GM12875 (cell line): ENCODE measurements at regions not wholly inside any gene's neighbourhood (a gene's known extent, or its start where the extent isn't known, plus 50 kb on each side); places are given as distances from the start of the nearest gene placed in this dataset.
"Not testable (repeated sequence)": the region's sequence is repeated elsewhere in the genome, so short reads cannot be mapped to it uniquely, and the experiment has no call there.

Source experiments
- H3K4me3 ChIP-seq: one replicate; pipeline ENCODE4 v1.5.1; 2011; ENCODE audit warnings: low read depth, low read length, control low read depth
- CTCF ChIP-seq: IDR thresholded peaks from 2 replicates; pipeline ENCODE4 v1.5.1; 2011; ENCODE audit warnings: low read depth, mild to moderate bottlenecking, control low read depth, inconsistent platforms, low read length, moderate library complexity, borderline replicate concordance; ENCODE audit not compliant: insufficient read depth

- TF ChIP-seq CTCF = no peak
- no peak overlapping the region for H3K4me3 ChIP-seq
These were observed 155.6 kb downstream of the ZFP64 start for GRCh38 chr20:52035977-52036376.

GRCh38 chr20:52035498-52035897, 156.1 kb downstream of the ZFP64 start:
- H3K4me3 ChIP-seq = no peak overlapping the region
- no peak for TF ChIP-seq CTCF

- TF ChIP-seq CTCF = no peak
- no peak overlapping the region for H3K4me3 ChIP-seq
These were observed 157.0 kb downstream of the ZFP64 start for GRCh38 chr20:52034581-52034980.

GRCh38 chr20:52033313-52033712, 158.3 kb downstream of the ZFP64 start:
- no peak overlapping the region for H3K4me3 ChIP-seq
- TF ChIP-seq CTCF = no peak

- not testable (repeated sequence) for H3K4me3 ChIP-seq
These were observed 159.3 kb downstream of the ZFP64 start for GRCh38 chr20:52032304-52032683.

- no peak for TF ChIP-seq CTCF
- H3K4me3 ChIP-seq = no peak overlapping the region
These were observed 159.8 kb downstream of the ZFP64 start for GRCh38 chr20:52031563-52032303.

- H3K4me3 ChIP-seq = no peak overlapping the region
- no peak for TF ChIP-seq CTCF
These were observed 160.4 kb downstream of the ZFP64 start for GRCh38 chr20:52031206-52031562.

- not testable (repeated sequence) for H3K4me3 ChIP-seq
These were observed 162.4 kb downstream of the ZFP64 start for GRCh38 chr20:52029129-52029528.
